ENCODE measurements at regions not wholly inside any gene's neighbourhood (a gene's known extent, or its start where the extent isn't known, plus 50 kb on each side); places are given as distances from the start of the nearest gene placed in this dataset.

DNA sequence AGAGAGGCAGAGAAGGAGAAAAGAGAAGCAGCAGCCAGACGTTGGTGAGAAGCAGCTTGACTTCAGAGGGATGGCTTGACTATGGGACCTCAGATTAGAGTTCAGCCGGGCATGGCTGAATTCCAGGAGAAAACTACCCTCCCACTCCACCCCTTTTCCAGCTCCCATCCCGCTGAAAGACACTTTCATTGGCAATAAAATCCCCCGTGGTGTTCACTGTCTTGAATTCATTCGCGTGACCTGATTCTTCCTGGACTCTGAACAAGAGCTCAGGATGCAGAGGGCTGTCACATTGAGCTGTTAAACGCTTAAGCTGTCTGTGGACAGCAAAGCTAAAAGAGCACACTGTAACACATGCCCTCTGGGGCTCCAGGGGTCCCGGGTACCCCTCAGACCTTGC lies 1575.3 kb upstream of the AGA start:
- ChIA-PET CTCF (interaction anchor here (1.1 to 1.8 kb wide), 2 partner anchors 9 to 10 kb away, joined by 3 to 5 read pairs; no protein-coding TSS in a partner anchor), POLR2A (no interaction called here), RAD21 (ENCODE audit: unreplicated experiment) (no interaction called here), SMC1A (ENCODE audit: uncharacterized antibody, unreplicated experiment) (no interaction called here)
- TF ChIP-seq SMAD5 (IDR thresholded peaks at IDR 0.05; ENCODE audit: low read depth): no peak
- no peak for TF ChIP-seq MYB (IDR thresholded peaks at IDR 0.05; ENCODE audit: borderline replicate concordance, low read depth, low read length)
- TF ChIP-seq, protein P1, sequence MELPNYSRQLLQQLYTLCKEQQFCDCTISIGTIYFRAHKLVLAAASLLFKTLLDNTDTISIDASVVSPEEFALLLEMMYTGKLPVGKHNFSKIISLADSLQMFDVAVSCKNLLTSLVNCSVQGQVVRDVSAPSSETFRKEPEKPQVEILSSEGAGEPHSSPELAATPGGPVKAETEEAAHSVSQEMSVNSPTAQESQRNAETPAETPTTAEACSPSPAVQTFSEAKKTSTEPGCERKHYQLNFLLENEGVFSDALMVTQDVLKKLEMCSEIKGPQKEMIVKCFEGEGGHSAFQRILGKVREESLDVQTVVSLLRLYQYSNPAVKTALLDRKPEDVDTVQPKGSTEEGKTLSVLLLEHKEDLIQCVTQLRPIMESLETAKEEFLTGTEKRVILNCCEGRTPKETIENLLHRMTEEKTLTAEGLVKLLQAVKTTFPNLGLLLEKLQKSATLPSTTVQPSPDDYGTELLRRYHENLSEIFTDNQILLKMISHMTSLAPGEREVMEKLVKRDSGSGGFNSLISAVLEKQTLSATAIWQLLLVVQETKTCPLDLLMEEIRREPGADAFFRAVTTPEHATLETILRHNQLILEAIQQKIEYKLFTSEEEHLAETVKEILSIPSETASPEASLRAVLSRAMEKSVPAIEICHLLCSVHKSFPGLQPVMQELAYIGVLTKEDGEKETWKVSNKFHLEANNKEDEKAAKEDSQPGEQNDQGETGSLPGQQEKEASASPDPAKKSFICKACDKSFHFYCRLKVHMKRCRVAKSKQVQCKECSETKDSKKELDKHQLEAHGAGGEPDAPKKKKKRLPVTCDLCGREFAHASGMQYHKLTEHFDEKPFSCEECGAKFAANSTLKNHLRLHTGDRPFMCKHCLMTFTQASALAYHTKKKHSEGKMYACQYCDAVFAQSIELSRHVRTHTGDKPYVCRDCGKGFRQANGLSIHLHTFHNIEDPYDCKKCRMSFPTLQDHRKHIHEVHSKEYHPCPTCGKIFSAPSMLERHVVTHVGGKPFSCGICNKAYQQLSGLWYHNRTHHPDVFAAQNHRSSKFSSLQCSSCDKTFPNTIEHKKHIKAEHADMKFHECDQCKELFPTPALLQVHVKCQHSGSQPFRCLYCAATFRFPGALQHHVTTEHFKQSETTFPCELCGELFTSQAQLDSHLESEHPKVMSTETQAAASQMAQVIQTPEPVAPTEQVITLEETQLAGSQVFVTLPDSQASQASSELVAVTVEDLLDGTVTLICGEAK (IDR thresholded peaks at IDR 0.05; ENCODE audit: borderline replicate concordance): no peak
- TF ChIP-seq, protein P2, sequence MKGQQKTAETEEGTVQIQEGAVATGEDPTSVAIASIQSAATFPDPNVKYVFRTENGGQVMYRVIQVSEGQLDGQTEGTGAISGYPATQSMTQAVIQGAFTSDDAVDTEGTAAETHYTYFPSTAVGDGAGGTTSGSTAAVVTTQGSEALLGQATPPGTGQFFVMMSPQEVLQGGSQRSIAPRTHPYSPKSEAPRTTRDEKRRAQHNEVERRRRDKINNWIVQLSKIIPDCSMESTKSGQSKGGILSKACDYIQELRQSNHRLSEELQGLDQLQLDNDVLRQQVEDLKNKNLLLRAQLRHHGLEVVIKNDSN (IDR thresholded peaks at IDR 0.05; ENCODE audit: borderline replicate concordance, extremely low read length, insufficient read depth, low read depth, low read length): no peak
- no peak for TF ChIP-seq NFYB (IDR thresholded peaks at IDR 0.05; ENCODE audit: insufficient read depth, low read depth, low read length)
- no TSS peak for BruUV-seq (replicated peaks)
- Histone ChIP-seq H3K79me2 (ENCODE audit: control insufficient read depth, insufficient read depth, low read length) (no peaks in the 10 kb centered on the region), H3K4me2 (ENCODE audit: control insufficient read depth, insufficient read depth) (no peak overlapping the region), H4K20me1 (ENCODE audit: control insufficient read depth, insufficient read depth) (no peaks in the 10 kb centered on the region), H3K36me3 (ENCODE audit: control insufficient read depth in 2 of 2, insufficient read depth in 2 of 2, low read length in 1 of 2) (no peaks in the 10 kb centered on the region), H3K9ac (ENCODE audit: control insufficient read depth, insufficient read depth, low read length) (no peak overlapping the region), H3K27ac (ENCODE audit: control insufficient read depth, insufficient read depth) (no peak overlapping the region), H2AFZ (ENCODE audit: control insufficient read depth, low read depth, low read length) (no peak overlapping the region), H3K9me3 (replicated peaks; ENCODE audit: control insufficient read depth, insufficient read depth, low read length) (no peaks in the 10 kb centered on the region), H3K4me3 (no peak overlapping the region), H3K4me1 (ENCODE audit: control insufficient read depth, insufficient read depth, low read length) (no peaks in the 10 kb centered on the region), H3K27me3 (replicated peaks in 1 of 2; ENCODE audit: control insufficient read depth in 2 of 2, insufficient read depth in 2 of 2, low read length in 1 of 2) (no peaks in the 10 kb centered on the region)
- WGBS (ENCODE audit: insufficient coverage, insufficient replicate concordance, low lambda C conversion rate, missing lambda C conversion rate): 29% methylated on average over 7 of the region's 8 CpGs
- no peak for FAIRE-seq
- intact Hi-C loops (cut with micrococcal nuclease; ENCODE audit: unreplicated experiment): no loop called here
- no peak for DNase-seq (ENCODE audit: low read depth, low spot score)
- no peak for ATAC-seq
- in situ Hi-C loops (cut with MboI): no loop called here

All from GM12878 (cell line).